GM19452 (cell line): ENCODE measurements at regions not wholly inside any gene's neighbourhood (a gene's known extent, or its start where the extent isn't known, plus 50 kb on each side); places are given as distances from the start of the nearest gene placed in this dataset.

ENCODE experiments used
- ATAC-seq: cut with Tn5 transposase; IDR thresholded peaks from one replicate; pipeline ENCODE4 v1.9.1; 2021; ENCODE audit not compliant: unreplicated experiment

- no peak for ATAC-seq
These were observed 636.1 kb downstream of the BRD1 start for GRCh38 chr22:49191506-49191980.

- no peak for ATAC-seq
These were observed 636.7 kb downstream of the BRD1 start for GRCh38 chr22:49190816-49191505.

- no peak for ATAC-seq
These were observed 637.8 kb downstream of the BRD1 start for GRCh38 chr22:49189871-49190270.

- ATAC-seq, result no peak
These were observed 639.1 kb downstream of the BRD1 start for GRCh38 chr22:49188591-49188990.

GRCh38 chr22:49188091-49188490 is 639.6 kb downstream of the BRD1 start:
- no peak for ATAC-seq

GRCh38 chr22:49186762-49187161 is 640.9 kb downstream of the BRD1 start:
- no peak for ATAC-seq

- no peak for ATAC-seq
These were observed 641.4 kb downstream of the BRD1 start for GRCh38 chr22:49186293-49186692.

- no peak for ATAC-seq
These were observed 642.2 kb downstream of the BRD1 start for GRCh38 chr22:49185312-49185969.

- ATAC-seq, result no peak
These were observed 642.9 kb downstream of the BRD1 start for GRCh38 chr22:49184736-49185135.

GRCh38 chr22:49183826-49184216 is 643.9 kb downstream of the BRD1 start:
- no peak for ATAC-seq

- no peak for ATAC-seq
These were observed 644.4 kb downstream of the BRD1 start for GRCh38 chr22:49183208-49183825.

- ATAC-seq, result no peak
These were observed 645.3 kb downstream of the BRD1 start for GRCh38 chr22:49182416-49182815.

- no peak for ATAC-seq
These were observed 645.7 kb downstream of the BRD1 start for GRCh38 chr22:49181942-49182341.

- no peak for ATAC-seq
These were observed 646.2 kb downstream of the BRD1 start for GRCh38 chr22:49181431-49181830.

- no peak for ATAC-seq
These were observed 647.0 kb downstream of the BRD1 start for GRCh38 chr22:49180683-49181024.

- no peak for ATAC-seq
These were observed 647.6 kb downstream of the BRD1 start for GRCh38 chr22:49179886-49180682.

GRCh38 chr22:49179175-49179574 is 648.5 kb downstream of the BRD1 start:
- ATAC-seq, result no peak

- no peak for ATAC-seq
These were observed 649.2 kb downstream of the BRD1 start for GRCh38 chr22:49178246-49179005.

GRCh38 chr22:49177666-49178065 is 650.0 kb downstream of the BRD1 start:
- no peak for ATAC-seq

- no peak for ATAC-seq
These were observed 650.7 kb downstream of the BRD1 start for GRCh38 chr22:49176956-49177355.

GRCh38 chr22:49170053-49170452 is 657.6 kb downstream of the BRD1 start:
- ATAC-seq, result no peak
